Coronary artery (tissue), 2 donors: ENCODE measurements at regions not wholly inside any gene's neighbourhood (a gene's known extent, or its start where the extent isn't known, plus 50 kb on each side); places are given as distances from the start of the nearest gene placed in this dataset.

Source experiments
- DNase-seq: peaks from one replicate; pipeline ENCODE4 v3.0.0-alpha.2; 2017; ENCODE audit warnings: low spot score
- H3K27ac ChIP-seq, 2 donors: fragments of 200-600 bp; sonication (generic); one replicate each; pipeline ENCODE4 v1.5.1; 2016 to 2019
- H3K4me3 ChIP-seq: fragments of 200-600 bp; sonication (generic); 2 replicates; pipeline ENCODE4 v1.5.1; 2016; ENCODE audit warnings: mild to moderate bottlenecking, moderate library complexity
- TF ChIP-seq, protein P1 (sequence below): fragments of 200-600 bp; sonication (generic); IDR thresholded peaks from one replicate; pipeline ENCODE4 v1.5.1; 2019; ENCODE audit warnings: antibody characterized with exemption

DNA sequence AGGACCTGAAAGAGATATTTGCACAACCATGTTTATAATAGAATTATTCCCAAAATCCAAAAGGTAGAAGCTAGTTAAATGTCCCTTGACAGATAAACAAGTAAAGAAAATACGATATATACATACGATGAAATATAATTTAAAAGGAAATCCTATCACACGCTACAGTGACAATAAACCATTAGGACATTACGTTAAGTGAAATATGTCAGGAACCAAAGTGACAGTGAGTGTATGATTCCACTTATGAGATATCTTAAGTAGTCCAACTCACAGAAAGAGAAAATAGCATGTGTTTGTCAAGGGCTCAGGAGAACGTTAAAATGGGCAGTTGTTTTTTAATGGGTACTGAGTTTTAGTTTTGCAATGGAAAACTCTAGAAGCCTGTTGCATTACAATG is 212.7 kb upstream of the PMFBP1 start:
- Histone ChIP-seq H3K4me3 (no peak overlapping the region), H3K27ac (no peak overlapping the region)
- DNase-seq: no peak
- TF ChIP-seq, protein P1, sequence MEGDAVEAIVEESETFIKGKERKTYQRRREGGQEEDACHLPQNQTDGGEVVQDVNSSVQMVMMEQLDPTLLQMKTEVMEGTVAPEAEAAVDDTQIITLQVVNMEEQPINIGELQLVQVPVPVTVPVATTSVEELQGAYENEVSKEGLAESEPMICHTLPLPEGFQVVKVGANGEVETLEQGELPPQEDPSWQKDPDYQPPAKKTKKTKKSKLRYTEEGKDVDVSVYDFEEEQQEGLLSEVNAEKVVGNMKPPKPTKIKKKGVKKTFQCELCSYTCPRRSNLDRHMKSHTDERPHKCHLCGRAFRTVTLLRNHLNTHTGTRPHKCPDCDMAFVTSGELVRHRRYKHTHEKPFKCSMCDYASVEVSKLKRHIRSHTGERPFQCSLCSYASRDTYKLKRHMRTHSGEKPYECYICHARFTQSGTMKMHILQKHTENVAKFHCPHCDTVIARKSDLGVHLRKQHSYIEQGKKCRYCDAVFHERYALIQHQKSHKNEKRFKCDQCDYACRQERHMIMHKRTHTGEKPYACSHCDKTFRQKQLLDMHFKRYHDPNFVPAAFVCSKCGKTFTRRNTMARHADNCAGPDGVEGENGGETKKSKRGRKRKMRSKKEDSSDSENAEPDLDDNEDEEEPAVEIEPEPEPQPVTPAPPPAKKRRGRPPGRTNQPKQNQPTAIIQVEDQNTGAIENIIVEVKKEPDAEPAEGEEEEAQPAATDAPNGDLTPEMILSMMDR: no peak

DNA sequence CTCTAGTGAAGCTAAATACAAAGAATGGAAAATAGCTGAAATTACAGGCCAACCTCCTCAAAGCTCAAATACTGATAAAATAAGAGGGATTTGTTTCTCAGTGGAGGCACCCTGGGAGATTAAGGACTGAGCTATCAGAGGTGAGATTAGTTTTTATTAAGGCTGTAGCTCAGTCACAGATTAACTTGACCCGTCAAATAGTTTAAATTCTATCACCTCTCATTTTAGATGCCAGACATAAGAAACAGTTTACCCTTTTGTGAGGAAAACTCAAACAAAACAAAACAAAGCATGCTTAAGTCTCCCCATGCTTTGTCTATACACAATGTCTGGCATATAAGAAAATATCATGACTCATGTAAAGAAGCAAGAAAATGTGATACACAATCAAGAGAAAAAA is 208.3 kb upstream of the PMFBP1 start:
- TF ChIP-seq, protein P1: no peak
- no peak overlapping the region for H3K27ac ChIP-seq
- H3K4me3 ChIP-seq: no peak overlapping the region
- DNase-seq: no peak

DNA sequence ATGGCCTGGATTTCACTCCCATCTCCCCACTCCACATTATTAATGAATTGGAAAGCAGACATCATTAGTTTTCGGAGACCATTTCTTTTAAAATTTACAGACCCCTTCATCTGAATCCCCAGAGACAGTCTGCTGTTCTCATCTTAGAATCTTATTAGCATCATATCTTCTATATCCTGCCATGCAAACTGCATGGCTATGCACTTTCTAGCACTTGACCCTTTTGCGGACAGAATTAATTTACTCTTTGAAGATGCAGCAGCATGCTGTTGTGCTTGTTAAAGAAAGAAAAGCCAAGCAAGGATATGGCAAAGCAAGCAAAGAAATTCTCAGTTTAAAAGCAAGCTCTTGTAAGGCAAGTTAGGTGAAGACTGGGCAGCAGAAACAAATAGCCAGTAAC is 201.2 kb upstream of the PMFBP1 start:
- TF ChIP-seq, protein P1: no peak
- Histone ChIP-seq H3K4me3 (no peak overlapping the region), H3K27ac (no peak overlapping the region)
- no peak for DNase-seq

DNA sequence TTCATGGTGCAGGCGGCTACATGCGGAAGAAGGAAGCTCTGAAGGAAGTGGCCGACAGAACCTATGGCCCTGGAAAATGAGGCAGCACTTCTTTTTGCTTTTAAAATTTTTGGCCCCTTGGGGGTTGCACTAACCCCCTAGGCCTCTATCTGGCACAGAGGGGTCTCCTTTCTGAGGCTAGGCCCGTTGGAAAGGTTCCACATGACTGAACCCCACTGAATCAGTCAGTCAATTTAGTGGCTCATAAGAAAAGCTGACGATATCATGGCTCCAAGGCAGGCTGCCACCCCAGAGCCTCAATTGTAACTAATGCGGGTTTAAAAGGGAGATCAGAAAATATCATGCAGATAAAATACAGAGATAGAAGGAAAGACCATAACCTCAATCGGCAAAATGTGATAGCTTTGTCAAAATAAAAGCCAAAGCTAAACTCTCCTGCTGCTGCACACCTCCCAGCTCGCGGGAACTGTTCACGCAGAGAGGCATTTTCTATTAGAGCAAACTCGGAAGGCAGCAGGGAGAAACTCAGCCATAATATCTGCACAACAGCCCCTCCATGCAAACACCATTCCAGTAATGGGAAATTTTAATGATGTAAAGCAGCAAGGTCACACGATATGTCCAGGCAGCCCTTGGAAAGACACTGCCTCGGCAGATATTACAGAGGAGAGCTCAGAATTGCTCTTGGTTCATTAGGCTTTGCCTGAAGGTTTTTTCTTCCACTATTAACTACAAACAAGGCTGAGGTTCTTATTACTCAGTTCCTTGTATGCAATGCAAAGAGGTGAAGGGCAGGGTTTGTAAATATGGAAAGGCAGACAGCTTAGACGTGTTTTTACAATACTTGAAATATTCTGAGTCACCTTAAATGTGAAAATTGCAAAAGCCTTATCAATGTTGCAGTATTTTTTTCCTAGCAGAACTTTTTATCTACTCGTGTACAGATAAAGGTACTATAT is 200.4 kb upstream of the PMFBP1 start:
- TF ChIP-seq, protein P1: no peak
- Histone ChIP-seq H3K4me3 (no peak overlapping the region), H3K27ac (no peak overlapping the region)
- no peak for DNase-seq

DNA sequence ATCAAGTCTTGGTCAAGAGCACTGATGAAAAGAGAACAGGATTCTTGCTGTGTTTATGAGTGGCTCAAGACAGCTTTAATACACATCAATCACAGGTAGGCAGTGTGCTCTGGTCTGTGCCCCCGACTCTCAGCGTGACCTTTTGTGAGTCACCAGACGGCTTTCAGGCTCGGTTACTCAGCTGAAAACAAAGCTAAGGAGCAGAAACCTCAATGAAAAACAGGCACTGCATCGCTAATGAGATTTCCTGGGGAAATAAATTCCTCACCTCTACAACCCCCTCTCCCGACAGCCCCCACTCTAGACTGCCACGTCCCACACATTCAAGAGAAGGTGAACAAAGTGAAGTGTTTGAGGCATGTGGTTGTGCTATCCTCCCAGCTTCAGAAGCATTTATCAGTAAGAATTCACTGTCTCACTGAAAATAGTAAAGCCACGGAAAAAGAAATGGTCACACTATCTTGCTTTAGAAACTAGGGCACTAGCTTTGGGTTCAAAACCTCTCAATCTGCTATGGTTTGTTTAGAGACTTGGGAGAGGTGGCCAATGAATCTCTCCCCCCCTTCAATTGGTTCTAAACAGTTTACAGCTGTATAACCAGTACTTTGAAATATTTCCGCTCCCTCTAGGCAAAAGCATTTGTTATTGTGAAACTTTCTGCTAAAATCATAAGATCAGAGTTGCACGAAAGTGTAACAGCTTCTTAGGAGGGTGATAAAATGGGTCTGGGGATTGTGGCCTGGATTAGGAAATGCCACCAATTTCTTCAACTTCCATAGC is 199.5 kb upstream of the PMFBP1 start:
- no peak overlapping the region for H3K4me3 ChIP-seq
- DNase-seq: no peak
- TF ChIP-seq, protein P1: no peak
- H3K27ac ChIP-seq: no peak overlapping the region

DNA sequence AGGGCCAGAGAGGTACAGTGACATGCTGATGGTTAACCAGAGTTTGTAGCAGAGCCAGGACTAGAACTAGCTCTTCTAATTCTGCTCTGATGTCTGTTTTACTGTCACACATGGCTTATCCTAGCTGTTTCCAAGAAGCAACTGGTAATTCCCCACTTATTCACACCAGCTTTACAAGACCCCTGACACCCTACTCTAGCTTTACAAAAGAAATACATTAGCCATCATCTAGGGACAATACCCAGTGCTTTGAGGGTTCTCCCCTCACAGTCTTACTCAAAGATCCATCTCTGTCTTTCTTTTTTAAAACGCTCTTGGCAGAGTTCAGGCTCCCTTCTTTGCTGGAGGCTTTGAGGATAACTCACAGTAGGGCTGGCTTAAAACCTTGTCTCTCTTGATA is 197.3 kb upstream of the PMFBP1 start:
- DNase-seq: no peak
- TF ChIP-seq, protein P1: no peak
- Histone ChIP-seq H3K27ac (no peak overlapping the region), H3K4me3 (no peak overlapping the region)
